EL (cell line): ENCODE measurements at regions not wholly inside any gene's neighbourhood (a gene's known extent, or its start where the extent isn't known, plus 50 kb on each side); places are given as distances from the start of the nearest gene placed in this dataset.

Source experiments
- DNase-seq: peaks from one replicate; pipeline ENCODE4 v3.0.0-alpha.2; 2016

DNA sequence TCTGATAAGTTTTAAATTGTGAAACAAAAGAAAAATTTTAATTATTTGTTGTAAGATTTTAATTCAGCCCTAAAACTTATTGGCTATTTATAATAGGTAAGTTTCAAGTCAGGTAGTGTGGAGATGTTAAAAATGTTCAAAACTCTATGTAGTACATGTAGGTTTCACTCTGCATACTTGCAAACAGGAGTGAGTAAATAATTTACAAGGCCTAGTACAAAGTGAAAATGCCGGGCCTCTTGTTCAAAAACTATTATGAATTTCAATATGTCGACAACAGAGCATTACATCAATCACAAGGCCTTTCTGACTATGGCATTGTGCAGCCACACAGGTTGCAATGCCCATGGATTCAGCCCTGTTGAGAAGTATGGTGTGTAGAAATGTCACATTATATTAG is 80.9 kb upstream of the GRIK2 start:
- DNase-seq: no peak

DNA sequence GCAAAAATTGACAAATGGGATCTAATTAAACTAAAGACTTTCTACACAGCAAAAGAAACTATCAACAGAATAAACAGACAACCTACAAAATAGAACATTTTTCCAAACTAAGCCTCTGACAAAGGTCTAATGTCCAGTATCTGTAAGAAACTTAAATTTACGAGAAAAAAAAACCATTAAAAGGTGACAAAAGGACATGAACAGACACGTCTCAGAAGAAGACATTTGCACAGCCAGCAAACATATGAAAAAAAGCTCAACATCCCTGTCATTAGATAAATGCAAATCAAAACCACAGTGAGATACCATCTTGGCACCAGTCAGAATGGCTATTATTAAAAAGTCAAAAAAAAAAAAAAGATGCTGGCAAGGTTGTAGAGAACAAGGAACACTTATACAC is 70.6 kb upstream of the GRIK2 start:
- no peak for DNase-seq

DNA sequence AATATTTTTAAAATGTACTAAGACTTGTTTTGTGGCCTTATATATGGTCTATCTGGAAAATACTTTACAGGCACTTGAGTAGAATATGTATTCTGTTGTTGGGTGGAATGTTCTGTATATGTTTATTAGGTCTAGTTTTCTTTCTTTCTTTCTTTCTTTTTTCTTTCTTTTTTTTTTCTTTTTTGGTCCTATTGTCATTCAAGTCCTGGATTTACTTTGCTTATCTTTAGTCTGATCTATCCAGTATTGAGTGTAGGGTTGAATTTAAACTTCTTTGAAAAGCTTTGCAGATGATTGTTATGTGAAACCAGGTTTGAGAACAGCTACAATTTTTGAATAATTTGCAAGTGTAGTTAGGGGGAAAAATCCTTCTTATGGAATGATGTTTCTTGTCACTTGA is 67.1 kb upstream of the GRIK2 start:
- no peak for DNase-seq

GRCh38 chr6:101341926-101342325 is 51.6 kb upstream of the GRIK2 start:
- no peak for DNase-seq
